GM18868 (cell line): ENCODE measurements at regions not wholly inside any gene's neighbourhood (a gene's known extent, or its start where the extent isn't known, plus 50 kb on each side); places are given as distances from the start of the nearest gene placed in this dataset.

Experiments used
- ATAC-seq: cut with Tn5 transposase; IDR thresholded peaks from one replicate; pipeline ENCODE4 v1.9.1; 2021; ENCODE audit warnings: mild to moderate bottlenecking, moderate library complexity; ENCODE audit not compliant: unreplicated experiment

- ATAC-seq: no peak
Observed at GRCh38 chr4:187940299-187940698, 55.3 kb upstream of the ZFP42 start.

- no peak for ATAC-seq
Observed at GRCh38 chr4:187942968-187943367, 52.6 kb upstream of the ZFP42 start.

- no peak for ATAC-seq
Observed at GRCh38 chr4:187944179-187944578, 51.4 kb upstream of the ZFP42 start.
